ENCODE measurements at regions not wholly inside any gene's neighbourhood (a gene's known extent, or its start where the extent isn't known, plus 50 kb on each side); places are given as distances from the start of the nearest gene placed in this dataset.

- DNase-seq (no peak), ATAC-seq (no peak)
- intact Hi-C loops (cut with micrococcal nuclease): no loop called here
Measured at GRCh38 chr10:55464083-55464482, 663.1 kb upstream of the PCDH15 start.

- intact Hi-C loops (cut with micrococcal nuclease): no loop called here
- ATAC-seq: no peak
- no peak for DNase-seq
Measured at GRCh38 chr10:55460008-55460407, 659.0 kb upstream of the PCDH15 start.

GRCh38 chr10:55449981-55450380, 649.0 kb upstream of the PCDH15 start:
- ATAC-seq (no peak), DNase-seq (no peak)
- intact Hi-C loops (cut with micrococcal nuclease): no loop called here

GRCh38 chr10:55446441-55447002, 645.5 kb upstream of the PCDH15 start:
- no peak for ATAC-seq
- intact Hi-C loops (cut with micrococcal nuclease): no loop called here
- no peak for DNase-seq

- intact Hi-C loops (cut with micrococcal nuclease): no loop called here
- ATAC-seq (no peak), DNase-seq (no peak)
Measured at GRCh38 chr10:55441777-55442176, 640.7 kb upstream of the PCDH15 start.

- ATAC-seq (no peak), DNase-seq (no peak)
- intact Hi-C loops (cut with micrococcal nuclease): no loop called here
Measured at GRCh38 chr10:55426138-55426537, 625.1 kb upstream of the PCDH15 start.

- ATAC-seq (peak; percentile 100), DNase-seq (peak; percentile 37)
- intact Hi-C loops (cut with micrococcal nuclease): no loop called here
Measured at GRCh38 chr10:55410415-55410885, 609.4 kb upstream of the PCDH15 start.

- ATAC-seq: no peak
- DNase-seq: no peak
- intact Hi-C loops (cut with micrococcal nuclease): no loop called here
Measured at GRCh38 chr10:55404094-55404493, 603.1 kb upstream of the PCDH15 start.

- intact Hi-C loops (cut with micrococcal nuclease): no loop called here
Measured at GRCh38 chr10:55400075-55400849, 599.2 kb upstream of the PCDH15 start.

GRCh38 chr10:55398497-55398882, 597.5 kb upstream of the PCDH15 start:
- DNase-seq (no peak), ATAC-seq (no peak)
- intact Hi-C loops (cut with micrococcal nuclease): no loop called here

More at GRCh38 chr10:55400075-55400849, 599.2 kb upstream of the PCDH15 start:
- DNase-seq (no peak), ATAC-seq (no peak)

- intact Hi-C loops (cut with micrococcal nuclease): no loop called here
- ATAC-seq (no peak), DNase-seq (no peak)
Measured at GRCh38 chr10:55397777-55398496, 596.9 kb upstream of the PCDH15 start.

GRCh38 chr10:55378196-55378595, 577.2 kb upstream of the PCDH15 start:
- DNase-seq (no peak), ATAC-seq (no peak)
- intact Hi-C loops (cut with micrococcal nuclease): no loop called here

- ATAC-seq (no peak), DNase-seq (no peak)
- intact Hi-C loops (cut with micrococcal nuclease): no loop called here
Measured at GRCh38 chr10:55374917-55375316, 573.9 kb upstream of the PCDH15 start.

GRCh38 chr10:55374060-55374459, 573.0 kb upstream of the PCDH15 start:
- ATAC-seq (peak; percentile 78), DNase-seq (no peak)
- intact Hi-C loops (cut with micrococcal nuclease): no loop called here

- DNase-seq: no peak
- intact Hi-C loops (cut with micrococcal nuclease): no loop called here
- ATAC-seq: no peak
Measured at GRCh38 chr10:55369670-55370420, 568.8 kb upstream of the PCDH15 start.

GRCh38 chr10:55368467-55368866, 567.4 kb upstream of the PCDH15 start:
- DNase-seq (no peak), ATAC-seq (no peak)
- intact Hi-C loops (cut with micrococcal nuclease): no loop called here

- intact Hi-C loops (cut with micrococcal nuclease): no loop called here
- DNase-seq (no peak), ATAC-seq (no peak)
Measured at GRCh38 chr10:55367555-55367954, 566.5 kb upstream of the PCDH15 start.

- DNase-seq: no peak
- intact Hi-C loops (cut with micrococcal nuclease): no loop called here
- no peak for ATAC-seq
Measured at GRCh38 chr10:55358539-55358938, 557.5 kb upstream of the PCDH15 start.

- intact Hi-C loops (cut with micrococcal nuclease): no loop called here
- ATAC-seq (no peak), DNase-seq (no peak)
Measured at GRCh38 chr10:55353414-55353813, 552.4 kb upstream of the PCDH15 start.

- DNase-seq (no peak), ATAC-seq (no peak)
- intact Hi-C loops (cut with micrococcal nuclease): no loop called here
Measured at GRCh38 chr10:55351431-55351830, 550.4 kb upstream of the PCDH15 start.
